Testis (tissue), 2 donors: ENCODE measurements at regions not wholly inside any gene's neighbourhood (a gene's known extent, or its start where the extent isn't known, plus 50 kb on each side); places are given as distances from the start of the nearest gene placed in this dataset.

ENCODE experiments used
- POLR2A ChIP-seq: fragments of 450-650 bp; IDR thresholded peaks from one replicate; pipeline ENCODE4 v1.6.1; 2017; ENCODE audit warnings: antibody characterized with exemption, mild to moderate bottlenecking, moderate library complexity
- TF ChIP-seq, protein P1 (sequence below), 3 experiments: fragments of 450-650 bp in 2 of 3; fragments of 200-600 bp in 1 of 3; sonication (generic) in 1 of 3; IDR thresholded peaks; one replicate each; pipeline ENCODE4 v1.5.1; 2016 to 2019; ENCODE audit warnings: antibody characterized with exemption in 3 of 3, mild to moderate bottlenecking in 2 of 3, moderate library complexity in 1 of 3

DNA sequence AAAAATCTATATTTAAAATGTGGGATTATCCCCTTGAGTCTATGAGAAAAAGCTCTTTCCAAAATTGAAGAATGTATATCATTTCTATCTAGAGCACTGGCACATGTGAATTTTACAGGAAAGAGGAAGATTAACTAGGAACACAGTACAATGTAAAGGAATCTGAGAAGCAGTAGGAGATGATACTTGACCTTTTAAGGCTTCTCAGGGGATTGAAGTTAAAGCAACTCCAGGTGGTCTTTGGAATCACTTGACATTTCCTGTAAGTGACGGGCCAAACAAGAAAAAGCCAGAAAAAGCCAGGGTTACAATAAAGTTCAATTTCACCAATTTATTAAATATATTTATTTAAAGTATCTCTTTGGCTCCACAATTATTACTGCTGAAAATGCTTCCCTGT is 1373.9 kb downstream of the OLFM4 start:
- TF ChIP-seq POLR2A = no peak
- TF ChIP-seq, protein P1, sequence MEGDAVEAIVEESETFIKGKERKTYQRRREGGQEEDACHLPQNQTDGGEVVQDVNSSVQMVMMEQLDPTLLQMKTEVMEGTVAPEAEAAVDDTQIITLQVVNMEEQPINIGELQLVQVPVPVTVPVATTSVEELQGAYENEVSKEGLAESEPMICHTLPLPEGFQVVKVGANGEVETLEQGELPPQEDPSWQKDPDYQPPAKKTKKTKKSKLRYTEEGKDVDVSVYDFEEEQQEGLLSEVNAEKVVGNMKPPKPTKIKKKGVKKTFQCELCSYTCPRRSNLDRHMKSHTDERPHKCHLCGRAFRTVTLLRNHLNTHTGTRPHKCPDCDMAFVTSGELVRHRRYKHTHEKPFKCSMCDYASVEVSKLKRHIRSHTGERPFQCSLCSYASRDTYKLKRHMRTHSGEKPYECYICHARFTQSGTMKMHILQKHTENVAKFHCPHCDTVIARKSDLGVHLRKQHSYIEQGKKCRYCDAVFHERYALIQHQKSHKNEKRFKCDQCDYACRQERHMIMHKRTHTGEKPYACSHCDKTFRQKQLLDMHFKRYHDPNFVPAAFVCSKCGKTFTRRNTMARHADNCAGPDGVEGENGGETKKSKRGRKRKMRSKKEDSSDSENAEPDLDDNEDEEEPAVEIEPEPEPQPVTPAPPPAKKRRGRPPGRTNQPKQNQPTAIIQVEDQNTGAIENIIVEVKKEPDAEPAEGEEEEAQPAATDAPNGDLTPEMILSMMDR (IDR thresholded peaks at IDR 0.05) = no peak
